ENCODE measurements at regions not wholly inside any gene's neighbourhood (a gene's known extent, or its start where the extent isn't known, plus 50 kb on each side); places are given as distances from the start of the nearest gene placed in this dataset.

DNA sequence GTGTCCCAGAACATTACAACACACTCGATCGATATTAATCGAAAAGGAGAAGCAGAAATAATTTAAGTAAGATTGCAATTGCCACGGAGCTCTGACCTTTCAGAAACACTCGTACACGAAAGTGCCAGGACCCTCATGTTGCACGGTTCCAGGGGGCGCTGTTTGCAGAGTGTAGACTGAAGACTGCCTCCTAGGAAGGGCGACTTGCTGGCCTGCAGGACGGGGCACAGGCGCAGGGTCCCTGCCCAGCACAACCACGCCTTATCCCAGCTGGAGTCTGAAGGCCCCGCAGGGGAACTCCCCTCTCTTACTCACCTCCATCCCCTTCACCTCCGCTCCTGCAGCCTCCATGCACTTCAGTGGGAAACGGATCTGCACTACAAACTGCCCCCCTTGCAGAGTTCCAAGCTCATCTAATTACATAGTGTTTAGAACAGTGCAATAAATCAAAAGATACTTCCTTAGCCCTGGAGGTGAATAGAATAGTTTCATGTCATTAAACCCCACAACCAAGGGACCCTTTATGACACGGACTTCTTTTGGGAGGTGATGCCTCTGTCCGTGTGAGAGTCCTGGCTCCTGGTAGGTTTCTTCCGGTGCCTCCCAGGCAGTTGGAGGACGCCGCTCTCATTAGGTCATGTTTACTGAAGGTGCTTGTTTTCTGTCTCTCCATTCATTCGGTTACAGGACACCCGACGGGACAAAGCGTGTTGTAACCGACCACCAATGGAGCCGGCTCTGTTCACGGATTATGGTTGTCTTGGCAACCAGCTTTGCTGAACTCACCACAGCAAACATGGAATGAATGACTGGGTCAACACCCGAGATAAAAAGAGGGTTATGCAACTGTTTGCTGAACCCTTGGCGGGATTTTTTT is 262.2 kb downstream of the BAMBI start (continued):
- TF ChIP-seq, protein P1, sequence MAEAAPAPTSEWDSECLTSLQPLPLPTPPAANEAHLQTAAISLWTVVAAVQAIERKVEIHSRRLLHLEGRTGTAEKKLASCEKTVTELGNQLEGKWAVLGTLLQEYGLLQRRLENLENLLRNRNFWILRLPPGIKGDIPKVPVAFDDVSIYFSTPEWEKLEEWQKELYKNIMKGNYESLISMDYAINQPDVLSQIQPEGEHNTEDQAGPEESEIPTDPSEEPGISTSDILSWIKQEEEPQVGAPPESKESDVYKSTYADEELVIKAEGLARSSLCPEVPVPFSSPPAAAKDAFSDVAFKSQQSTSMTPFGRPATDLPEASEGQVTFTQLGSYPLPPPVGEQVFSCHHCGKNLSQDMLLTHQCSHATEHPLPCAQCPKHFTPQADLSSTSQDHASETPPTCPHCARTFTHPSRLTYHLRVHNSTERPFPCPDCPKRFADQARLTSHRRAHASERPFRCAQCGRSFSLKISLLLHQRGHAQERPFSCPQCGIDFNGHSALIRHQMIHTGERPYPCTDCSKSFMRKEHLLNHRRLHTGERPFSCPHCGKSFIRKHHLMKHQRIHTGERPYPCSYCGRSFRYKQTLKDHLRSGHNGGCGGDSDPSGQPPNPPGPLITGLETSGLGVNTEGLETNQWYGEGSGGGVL (tag by site-specific recombination; IDR thresholded peaks at IDR 0.05), result peak; percentile 36; the same call in 1 of the 2 replicates
- TF ChIP-seq ZBTB48 (tag by site-specific recombination; IDR thresholded peaks at IDR 0.05) (peak; percentile 82), ZNF555 (tag by site-specific recombination; conservative IDR thresholded peaks at IDR 0.05) (no peak), ZBTB8A (tag by site-specific recombination; IDR thresholded peaks at IDR 0.05) (peak; percentile 66), SALL2 (tag by site-specific recombination; IDR thresholded peaks at IDR 0.05; ENCODE audit: borderline replicate concordance) (no peak), ZBTB21 (tag by site-specific recombination; IDR thresholded peaks at IDR 0.05) (no peak), ZNF24 (tag by site-specific recombination; IDR thresholded peaks at IDR 0.05) (peak; percentile 91), TRIM28 (IDR thresholded peaks at IDR 0.05; ENCODE audit: borderline replicate concordance, low read length) (peak; percentile 84; the same call in 1 of the 2 replicates), ZNF561 (tag by site-specific recombination; IDR thresholded peaks at IDR 0.05; ENCODE audit: borderline replicate concordance) (0 out of 2 replicates have a peak, but pooled peaks have one; percentile 31), ZIC2 (tag by site-specific recombination; IDR thresholded peaks at IDR 0.05) (peak; percentile 93), ZNF473 (tag by site-specific recombination; IDR thresholded peaks at IDR 0.05) (no peak), ZNF426 (tag by site-specific recombination; IDR thresholded peaks at IDR 0.05) (no peak), GLIS2 (tag by site-specific recombination; IDR thresholded peaks at IDR 0.05) (peak; percentile 81; the same call in 1 of the 2 replicates), ZNF423 (tag by site-specific recombination; IDR thresholded peaks at IDR 0.05) (peak; percentile 15; the same call in 1 of the 2 replicates), ZNF335 (tag by site-specific recombination; conservative IDR thresholded peaks at IDR 0.05) (peak; percentile 81)
- TF ChIP-seq, protein P2, sequence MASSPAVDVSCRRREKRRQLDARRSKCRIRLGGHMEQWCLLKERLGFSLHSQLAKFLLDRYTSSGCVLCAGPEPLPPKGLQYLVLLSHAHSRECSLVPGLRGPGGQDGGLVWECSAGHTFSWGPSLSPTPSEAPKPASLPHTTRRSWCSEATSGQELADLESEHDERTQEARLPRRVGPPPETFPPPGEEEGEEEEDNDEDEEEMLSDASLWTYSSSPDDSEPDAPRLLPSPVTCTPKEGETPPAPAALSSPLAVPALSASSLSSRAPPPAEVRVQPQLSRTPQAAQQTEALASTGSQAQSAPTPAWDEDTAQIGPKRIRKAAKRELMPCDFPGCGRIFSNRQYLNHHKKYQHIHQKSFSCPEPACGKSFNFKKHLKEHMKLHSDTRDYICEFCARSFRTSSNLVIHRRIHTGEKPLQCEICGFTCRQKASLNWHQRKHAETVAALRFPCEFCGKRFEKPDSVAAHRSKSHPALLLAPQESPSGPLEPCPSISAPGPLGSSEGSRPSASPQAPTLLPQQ (tag by site-specific recombination; IDR thresholded peaks at IDR 0.05), result peak; percentile 44; the same call in 1 of the 2 replicates
- TF ChIP-seq, protein P3, sequence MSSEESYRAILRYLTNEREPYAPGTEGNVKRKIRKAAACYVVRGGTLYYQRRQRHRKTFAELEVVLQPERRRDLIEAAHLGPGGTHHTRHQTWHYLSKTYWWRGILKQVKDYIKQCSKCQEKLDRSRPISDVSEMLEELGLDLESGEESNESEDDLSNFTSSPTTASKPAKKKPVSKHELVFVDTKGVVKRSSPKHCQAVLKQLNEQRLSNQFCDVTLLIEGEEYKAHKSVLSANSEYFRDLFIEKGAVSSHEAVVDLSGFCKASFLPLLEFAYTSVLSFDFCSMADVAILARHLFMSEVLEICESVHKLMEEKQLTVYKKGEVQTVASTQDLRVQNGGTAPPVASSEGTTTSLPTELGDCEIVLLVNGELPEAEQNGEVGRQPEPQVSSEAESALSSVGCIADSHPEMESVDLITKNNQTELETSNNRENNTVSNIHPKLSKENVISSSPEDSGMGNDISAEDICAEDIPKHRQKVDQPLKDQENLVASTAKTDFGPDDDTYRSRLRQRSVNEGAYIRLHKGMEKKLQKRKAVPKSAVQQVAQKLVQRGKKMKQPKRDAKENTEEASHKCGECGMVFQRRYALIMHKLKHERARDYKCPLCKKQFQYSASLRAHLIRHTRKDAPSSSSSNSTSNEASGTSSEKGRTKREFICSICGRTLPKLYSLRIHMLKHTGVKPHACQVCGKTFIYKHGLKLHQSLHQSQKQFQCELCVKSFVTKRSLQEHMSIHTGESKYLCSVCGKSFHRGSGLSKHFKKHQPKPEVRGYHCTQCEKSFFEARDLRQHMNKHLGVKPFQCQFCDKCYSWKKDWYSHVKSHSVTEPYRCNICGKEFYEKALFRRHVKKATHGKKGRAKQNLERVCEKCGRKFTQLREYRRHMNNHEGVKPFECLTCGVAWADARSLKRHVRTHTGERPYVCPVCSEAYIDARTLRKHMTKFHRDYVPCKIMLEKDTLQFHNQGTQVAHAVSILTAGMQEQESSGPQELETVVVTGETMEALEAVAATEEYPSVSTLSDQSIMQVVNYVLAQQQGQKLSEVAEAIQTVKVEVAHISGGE (tag by site-specific recombination; conservative IDR thresholded peaks at IDR 0.05; ENCODE audit: low read depth), result peak; percentile 53; the same call in 1 of the 2 replicates
- TF ChIP-seq, protein P4, sequence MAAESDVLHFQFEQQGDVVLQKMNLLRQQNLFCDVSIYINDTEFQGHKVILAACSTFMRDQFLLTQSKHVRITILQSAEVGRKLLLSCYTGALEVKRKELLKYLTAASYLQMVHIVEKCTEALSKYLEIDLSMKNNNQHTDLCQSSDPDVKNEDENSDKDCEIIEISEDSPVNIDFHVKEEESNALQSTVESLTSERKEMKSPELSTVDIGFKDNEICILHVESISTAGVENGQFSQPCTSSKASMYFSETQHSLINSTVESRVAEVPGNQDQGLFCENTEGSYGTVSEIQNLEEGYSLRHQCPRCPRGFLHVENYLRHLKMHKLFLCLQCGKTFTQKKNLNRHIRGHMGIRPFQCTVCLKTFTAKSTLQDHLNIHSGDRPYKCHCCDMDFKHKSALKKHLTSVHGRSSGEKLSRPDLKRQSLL (tag by site-specific recombination; IDR thresholded peaks at IDR 0.05), result no peak
- TF ChIP-seq, protein P5, sequence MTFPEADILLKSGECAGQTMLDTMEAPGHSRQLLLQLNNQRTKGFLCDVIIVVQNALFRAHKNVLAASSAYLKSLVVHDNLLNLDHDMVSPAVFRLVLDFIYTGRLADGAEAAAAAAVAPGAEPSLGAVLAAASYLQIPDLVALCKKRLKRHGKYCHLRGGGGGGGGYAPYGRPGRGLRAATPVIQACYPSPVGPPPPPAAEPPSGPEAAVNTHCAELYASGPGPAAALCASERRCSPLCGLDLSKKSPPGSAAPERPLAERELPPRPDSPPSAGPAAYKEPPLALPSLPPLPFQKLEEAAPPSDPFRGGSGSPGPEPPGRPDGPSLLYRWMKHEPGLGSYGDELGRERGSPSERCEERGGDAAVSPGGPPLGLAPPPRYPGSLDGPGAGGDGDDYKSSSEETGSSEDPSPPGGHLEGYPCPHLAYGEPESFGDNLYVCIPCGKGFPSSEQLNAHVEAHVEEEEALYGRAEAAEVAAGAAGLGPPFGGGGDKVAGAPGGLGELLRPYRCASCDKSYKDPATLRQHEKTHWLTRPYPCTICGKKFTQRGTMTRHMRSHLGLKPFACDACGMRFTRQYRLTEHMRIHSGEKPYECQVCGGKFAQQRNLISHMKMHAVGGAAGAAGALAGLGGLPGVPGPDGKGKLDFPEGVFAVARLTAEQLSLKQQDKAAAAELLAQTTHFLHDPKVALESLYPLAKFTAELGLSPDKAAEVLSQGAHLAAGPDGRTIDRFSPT (tag by site-specific recombination; IDR thresholded peaks at IDR 0.05), result 0 out of 2 replicates have a peak, but pooled peaks have one; percentile 32
- TF ChIP-seq, protein P6, sequence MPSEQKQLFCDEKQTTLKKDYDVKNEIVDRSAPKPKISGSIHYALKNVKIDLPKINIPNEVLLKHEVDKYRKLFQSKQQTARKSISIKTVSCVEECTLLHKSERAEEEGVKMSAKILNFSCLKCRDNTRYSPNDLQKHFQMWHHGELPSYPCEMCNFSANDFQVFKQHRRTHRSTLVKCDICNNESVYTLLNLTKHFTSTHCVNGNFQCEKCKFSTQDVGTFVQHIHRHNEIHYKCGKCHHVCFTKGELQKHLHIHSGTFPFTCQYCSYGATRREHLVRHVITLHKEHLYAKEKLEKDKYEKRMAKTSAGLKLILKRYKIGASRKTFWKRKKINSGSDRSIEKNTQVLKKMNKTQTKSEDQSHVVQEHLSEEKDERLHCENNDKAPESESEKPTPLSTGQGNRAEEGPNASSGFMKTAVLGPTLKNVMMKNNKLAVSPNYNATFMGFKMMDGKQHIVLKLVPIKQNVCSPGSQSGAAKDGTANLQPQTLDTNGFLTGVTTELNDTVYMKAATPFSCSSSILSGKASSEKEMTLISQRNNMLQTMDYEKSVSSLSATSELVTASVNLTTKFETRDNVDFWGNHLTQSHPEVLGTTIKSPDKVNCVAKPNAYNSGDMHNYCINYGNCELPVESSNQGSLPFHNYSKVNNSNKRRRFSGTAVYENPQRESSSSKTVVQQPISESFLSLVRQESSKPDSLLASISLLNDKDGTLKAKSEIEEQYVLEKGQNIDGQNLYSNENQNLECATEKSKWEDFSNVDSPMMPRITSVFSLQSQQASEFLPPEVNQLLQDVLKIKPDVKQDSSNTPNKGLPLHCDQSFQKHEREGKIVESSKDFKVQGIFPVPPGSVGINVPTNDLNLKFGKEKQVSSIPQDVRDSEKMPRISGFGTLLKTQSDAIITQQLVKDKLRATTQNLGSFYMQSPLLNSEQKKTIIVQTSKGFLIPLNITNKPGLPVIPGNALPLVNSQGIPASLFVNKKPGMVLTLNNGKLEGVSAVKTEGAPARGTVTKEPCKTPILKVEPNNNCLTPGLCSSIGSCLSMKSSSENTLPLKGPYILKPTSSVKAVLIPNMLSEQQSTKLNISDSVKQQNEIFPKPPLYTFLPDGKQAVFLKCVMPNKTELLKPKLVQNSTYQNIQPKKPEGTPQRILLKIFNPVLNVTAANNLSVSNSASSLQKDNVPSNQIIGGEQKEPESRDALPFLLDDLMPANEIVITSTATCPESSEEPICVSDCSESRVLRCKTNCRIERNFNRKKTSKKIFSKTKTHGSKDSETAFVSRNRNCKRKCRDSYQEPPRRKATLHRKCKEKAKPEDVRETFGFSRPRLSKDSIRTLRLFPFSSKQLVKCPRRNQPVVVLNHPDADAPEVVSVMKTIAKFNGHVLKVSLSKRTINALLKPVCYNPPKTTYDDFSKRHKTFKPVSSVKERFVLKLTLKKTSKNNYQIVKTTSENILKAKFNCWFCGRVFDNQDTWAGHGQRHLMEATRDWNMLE (tag by site-specific recombination; conservative IDR thresholded peaks at IDR 0.05; ENCODE audit: low read depth), result peak; percentile 16; the same call in 1 of the 2 replicates
